GM18502 (cell line): ENCODE measurements at regions not wholly inside any gene's neighbourhood (a gene's known extent, or its start where the extent isn't known, plus 50 kb on each side); places are given as distances from the start of the nearest gene placed in this dataset.

Source experiments
- ATAC-seq: cut with Tn5 transposase; IDR thresholded peaks from one replicate; pipeline ENCODE4 v1.9.1; 2021; ENCODE audit warnings: mild to moderate bottlenecking; ENCODE audit not compliant: unreplicated experiment, poor library complexity

DNA sequence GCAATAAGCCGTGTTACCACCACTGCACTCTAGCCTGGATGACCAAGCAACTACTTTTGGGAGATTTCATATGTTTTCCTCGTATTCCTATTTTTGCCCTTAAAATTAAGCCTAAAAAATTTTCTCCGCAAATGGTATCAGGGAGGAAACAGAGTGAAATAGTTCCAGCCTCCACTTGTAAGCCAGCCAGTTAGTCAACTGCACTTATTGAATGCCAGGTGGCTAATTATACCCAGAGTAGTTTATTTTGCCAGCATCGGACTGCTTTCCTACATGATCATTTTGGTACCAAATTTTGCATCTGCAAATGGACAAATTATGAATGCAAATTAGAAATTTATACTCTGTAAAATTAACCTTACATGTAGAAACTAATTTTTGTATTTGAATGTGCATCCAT lies 90.2 kb upstream of the ARHGAP28 start:
- ATAC-seq, result no peak

DNA sequence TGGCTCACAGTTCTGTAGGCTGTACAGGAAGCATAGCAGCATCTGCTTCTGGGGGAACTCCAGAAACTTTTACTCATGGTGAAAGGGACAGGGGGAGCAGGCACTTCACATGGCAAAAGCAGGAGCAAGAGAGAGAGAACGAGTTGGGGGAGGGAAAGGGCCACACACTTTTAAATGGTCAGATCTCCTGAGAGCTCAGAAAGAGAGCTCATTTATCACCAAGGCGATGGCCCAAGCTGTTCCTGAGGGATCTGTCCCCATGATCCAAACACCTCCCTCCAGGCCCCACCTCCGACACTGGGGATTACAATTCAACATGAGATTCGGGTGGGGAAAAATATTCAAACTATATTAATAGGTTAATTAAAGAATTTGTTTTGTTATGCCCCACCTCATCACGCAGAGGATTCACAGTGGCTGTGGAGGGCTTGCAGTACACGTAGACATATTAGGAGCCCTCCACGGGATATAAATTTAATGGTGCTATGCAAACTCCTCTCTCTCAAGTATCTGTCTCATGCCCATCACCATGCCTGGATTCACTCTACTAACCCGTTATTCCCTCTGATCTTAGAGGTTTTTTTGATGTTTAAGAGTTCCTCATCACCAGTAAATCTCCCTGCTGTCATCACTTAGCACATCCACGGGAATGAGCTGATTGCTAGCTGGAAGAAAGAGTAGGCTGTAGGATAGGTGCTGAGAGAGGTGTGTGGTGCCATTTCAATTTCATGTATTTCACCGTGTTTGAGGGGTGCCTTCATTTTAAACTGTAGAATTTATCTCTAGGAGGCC lies 84.5 kb upstream of the ARHGAP28 start:
- ATAC-seq, result no peak

DNA sequence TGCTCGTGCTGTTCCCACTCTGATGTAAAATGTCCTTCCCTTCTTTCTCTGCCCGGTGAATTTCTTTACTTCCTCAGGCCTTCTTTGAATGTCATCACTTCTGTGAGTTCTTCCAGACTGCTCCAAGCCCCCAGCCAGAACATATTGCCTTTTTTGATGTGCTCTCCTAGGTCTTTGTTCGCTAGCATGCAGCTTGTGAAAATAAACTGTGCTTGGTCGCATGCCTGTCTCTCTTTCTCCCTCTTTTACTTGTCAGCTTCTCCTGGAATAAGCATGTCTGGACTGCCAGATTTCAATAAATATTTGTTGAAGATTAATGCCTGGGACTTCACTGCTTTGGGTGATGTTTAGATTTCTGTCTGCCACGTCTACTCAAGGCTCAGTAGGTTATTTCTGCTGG lies 82.7 kb upstream of the ARHGAP28 start:
- ATAC-seq, result no peak

GRCh38 chr18:6648581-6648980 lies 80.9 kb upstream of the ARHGAP28 start:
- ATAC-seq, result no peak

- ATAC-seq, result no peak
These were observed 79.9 kb upstream of the ARHGAP28 start for GRCh38 chr18:6649421-6650126.

GRCh38 chr18:6650127-6650507 lies 79.4 kb upstream of the ARHGAP28 start:
- no peak for ATAC-seq

GRCh38 chr18:6650747-6651146 lies 78.8 kb upstream of the ARHGAP28 start:
- ATAC-seq, result no peak

DNA sequence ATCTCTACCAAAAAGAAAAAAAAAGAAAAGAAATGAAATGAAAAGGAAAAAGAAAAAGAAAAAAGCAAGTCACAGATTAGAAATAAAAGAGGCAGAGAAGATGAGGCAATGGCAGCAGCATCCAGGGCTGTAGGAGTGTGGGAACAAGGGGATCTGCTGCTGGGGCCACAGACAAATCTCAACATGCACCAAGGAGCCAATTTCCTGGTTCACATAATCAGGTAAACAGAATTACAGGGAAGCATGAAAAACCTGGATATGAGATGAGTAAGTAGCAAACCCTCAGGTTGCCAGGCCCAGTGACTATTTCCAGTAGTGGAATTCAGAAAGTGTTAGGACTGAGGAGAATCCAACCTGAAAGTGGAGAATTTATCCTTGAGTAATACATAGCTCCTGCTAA lies 77.4 kb upstream of the ARHGAP28 start:
- ATAC-seq, result no peak

GRCh38 chr18:6653880-6654279 lies 75.6 kb upstream of the ARHGAP28 start:
- no peak for ATAC-seq

DNA sequence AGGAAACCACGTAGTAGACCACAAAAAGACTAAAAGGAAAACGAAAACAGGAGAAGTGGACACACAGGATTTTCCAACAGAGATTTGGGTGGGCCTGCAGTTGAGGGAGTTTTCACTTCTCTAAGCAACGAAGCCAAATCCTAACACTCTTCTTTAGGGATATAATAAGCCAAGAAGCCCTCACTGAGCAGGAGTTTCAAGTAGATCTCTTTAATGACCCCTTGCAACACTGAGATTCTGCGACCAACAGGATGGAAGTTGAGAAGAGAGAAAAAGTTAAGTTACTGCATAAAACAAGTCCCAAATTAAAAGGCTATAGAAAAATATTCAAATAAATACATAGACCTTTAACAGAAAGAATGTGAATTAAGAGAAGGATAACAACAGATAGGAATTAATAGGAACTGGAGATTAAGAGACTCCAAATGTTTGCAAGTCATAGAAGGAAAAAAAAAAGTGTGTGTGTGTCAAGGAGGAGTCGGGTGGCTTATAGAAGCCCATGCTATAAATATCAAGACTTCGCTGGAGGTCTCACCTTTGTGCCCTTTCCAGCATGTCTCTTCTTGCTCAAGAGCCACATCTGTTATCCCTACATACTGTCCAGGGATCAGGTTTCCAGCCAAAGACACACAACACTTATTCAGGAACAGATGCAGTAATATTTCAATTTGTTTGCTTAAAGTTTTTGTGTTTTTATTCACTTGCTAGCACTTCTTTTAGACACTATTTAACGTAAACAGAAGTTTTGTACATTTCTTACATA lies 69.4 kb upstream of the ARHGAP28 start:
- no peak for ATAC-seq

DNA sequence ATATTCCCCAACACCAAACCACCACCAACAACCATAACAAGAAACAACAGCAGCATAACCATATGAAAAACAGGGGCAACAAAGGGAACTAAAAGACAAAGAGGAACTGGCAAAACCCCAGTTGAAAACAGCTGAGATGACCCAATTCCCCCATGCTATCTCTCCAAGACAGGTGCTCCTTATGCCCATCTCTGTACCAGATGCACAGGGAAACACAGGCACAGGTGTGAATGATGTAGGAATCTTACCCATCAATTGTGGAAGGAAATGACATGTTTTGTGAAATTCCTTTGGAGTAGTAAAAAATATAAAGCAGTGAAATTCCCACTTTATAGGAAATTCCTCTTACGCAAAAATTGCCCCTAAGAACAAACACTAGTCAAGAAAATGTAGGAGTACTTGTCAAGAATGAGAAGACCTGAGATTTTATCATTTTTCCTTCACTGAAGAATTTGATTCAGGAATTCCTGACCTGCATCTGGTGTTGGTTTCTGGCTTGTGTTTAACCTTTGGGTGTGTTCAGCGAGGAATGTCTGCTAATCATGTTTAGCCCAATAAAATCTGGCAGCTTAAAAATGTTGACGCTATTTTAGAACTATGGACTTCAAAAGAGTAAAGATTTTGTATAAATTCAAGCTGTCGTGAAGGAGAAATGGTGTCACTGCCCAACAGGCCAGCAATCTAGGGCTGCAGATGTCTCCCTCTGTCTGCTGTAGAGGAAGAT lies 67.7 kb upstream of the ARHGAP28 start:
- ATAC-seq, result no peak

DNA sequence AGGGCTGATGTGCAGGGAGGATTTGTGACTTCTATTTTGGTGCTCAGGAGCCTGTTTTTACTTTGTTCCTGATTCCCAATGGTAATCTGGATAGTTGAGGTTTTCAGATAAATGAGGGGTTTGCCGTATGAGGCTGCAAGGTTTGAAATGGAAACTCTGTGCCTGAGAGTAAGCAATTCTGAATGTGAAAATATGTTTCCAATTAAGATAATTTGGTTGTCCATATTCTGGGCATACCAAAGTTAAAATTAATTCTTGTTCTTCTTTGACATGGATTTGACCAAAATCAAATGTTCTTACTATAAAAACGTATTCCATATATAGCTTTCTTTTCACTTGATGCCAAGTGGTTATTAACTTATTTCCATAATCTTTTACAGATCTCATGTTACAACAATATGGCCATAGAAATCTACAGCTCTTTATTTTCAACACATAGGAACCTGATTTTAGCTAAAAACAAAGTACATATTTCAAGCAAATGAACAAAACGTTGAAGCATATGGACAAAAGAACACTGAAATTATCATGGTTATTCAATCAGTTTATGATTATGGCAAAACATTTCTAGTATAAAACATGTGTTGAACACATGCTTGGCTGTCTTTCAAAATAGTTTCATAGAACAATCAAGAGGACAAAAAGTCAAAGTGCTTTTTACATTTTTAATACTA lies 63.4 kb upstream of the ARHGAP28 start:
- no peak for ATAC-seq

- no peak for ATAC-seq
These were observed 60.7 kb upstream of the ARHGAP28 start for GRCh38 chr18:6668836-6669235.

DNA sequence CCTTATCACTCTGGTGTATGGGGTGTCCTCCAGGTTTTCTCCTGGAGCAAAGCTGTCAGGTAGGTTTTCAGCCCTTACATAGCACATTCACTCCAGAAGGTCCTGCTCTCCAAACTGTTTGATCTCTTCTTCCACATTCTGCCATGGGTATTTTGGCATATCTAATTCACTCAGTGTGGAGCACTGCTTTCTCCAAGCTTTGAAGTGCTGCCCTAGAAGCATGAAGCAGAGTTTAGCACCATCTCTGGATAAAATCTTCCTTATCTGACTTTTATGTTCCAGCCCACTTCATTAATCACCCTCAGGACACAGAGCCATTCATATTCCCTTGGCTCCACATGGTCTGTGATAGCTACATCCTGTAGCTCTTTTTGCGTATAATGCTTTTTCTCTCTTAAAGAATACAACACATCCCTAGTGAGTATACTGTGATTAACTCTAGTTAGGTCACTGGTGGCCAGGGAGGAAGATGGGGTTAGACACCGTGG lies 56.7 kb upstream of the ARHGAP28 start:
- ATAC-seq, result no peak

GRCh38 chr18:6677086-6677485 lies 52.4 kb upstream of the ARHGAP28 start:
- no peak for ATAC-seq

- ATAC-seq, result no peak
These were observed 50.3 kb upstream of the ARHGAP28 start for GRCh38 chr18:6679201-6679600.
